ENCODE measurements at regions not wholly inside any gene's neighbourhood (a gene's known extent, or its start where the extent isn't known, plus 50 kb on each side); places are given as distances from the start of the nearest gene placed in this dataset.

DNA sequence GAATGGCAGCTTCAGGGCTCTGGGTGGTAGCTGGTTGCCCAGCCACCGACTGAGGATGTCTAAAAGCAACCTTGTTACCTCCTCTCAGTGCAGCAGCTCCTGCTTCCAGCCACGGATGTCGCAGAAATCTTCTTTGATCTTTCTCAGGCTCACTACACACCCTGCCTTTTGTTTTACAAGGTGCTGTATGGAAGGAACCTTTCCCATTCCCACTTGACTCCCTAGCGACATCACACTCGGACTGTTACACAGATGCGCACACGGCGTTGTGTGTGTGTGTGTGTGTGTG lies 135.8 kb upstream of the CPHXL start:
- no peak for TF ChIP-seq ARNTL (CRISPR knock-in tag; IDR thresholded peaks at IDR 0.05; ENCODE audit: borderline replicate concordance, low read depth)
- no peak for TF ChIP-seq ZFP30 (CRISPR knock-in tag; IDR thresholded peaks at IDR 0.05)
- TF ChIP-seq, protein P1, sequence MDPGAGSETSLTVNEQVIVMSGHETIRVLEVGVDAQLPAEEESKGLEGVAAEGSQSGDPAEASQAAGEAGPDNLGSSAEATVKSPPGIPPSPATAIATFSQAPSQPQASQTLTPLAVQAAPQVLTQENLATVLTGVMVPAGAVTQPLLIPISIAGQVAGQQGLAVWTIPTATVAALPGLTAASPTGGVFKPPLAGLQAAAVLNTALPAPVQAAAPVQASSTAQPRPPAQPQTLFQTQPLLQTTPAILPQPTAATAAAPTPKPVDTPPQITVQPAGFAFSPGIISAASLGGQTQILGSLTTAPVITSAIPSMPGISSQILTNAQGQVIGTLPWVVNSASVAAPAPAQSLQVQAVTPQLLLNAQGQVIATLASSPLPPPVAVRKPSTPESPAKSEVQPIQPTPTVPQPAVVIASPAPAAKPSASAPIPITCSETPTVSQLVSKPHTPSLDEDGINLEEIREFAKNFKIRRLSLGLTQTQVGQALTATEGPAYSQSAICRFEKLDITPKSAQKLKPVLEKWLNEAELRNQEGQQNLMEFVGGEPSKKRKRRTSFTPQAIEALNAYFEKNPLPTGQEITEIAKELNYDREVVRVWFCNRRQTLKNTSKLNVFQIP (CRISPR knock-in tag; IDR thresholded peaks at IDR 0.05; ENCODE audit: borderline replicate concordance, low read depth): no peak
- TF ChIP-seq ZFP3 (CRISPR knock-in tag; IDR thresholded peaks at IDR 0.05): no peak
- TF ChIP-seq BACH2 (CRISPR knock-in tag; IDR thresholded peaks at IDR 0.05; ENCODE audit: borderline replicate concordance): no peak
- TF ChIP-seq ZNF70 (CRISPR knock-in tag; IDR thresholded peaks at IDR 0.05): no peak
